ENCODE measurements at regions not wholly inside any gene's neighbourhood (a gene's known extent, or its start where the extent isn't known, plus 50 kb on each side); places are given as distances from the start of the nearest gene placed in this dataset.
A peak's percentile ranks its signal among the peaks of the same experiment; 100 is the strongest.

DNA sequence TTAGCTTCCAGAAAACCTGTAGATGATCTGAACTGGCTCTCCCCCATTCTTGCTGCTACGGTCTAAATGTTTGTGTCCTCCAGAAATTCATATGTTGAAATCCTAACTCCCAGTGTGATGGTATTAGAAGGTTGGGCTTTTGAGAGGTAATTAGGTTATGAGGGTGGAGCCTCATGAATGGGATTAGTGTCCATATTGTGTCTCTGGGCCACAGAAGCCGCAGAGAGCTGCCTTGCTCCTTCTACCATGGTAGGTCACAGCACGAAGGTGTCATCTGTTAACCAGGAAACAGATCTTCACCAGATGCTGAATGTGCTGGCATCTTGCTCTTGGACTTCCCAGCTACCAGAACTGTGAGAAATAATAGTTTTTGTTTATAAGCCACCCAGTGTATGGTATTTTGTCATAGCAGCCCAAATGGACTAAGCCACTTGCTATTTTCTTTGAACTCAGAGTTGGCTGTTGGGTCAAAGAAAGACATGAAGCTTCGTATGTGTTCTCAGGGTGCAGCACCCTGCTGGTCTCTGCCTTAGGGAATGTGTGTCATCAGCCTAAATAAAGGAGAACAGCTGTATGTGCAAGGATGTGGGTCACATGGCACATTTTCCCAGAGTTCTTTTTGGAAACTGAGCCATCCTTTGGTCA lies 317.5 kb upstream of the SLCO3A1 start (continued):
- no peak for TF ChIP-seq BRF1 (IDR thresholded peaks at IDR 0.05; ENCODE audit: borderline replicate concordance, extremely low read depth, insufficient read length)
- no peak for TF ChIP-seq CHCHD3 (CRISPR knock-in tag; IDR thresholded peaks at IDR 0.05)
- TF ChIP-seq HNRNPH1 (optimal IDR thresholded peaks at IDR 0.05; ENCODE audit: low read depth, low read length), result no peak
- no peak for TF ChIP-seq CSDE1 (IDR thresholded peaks at IDR 0.05)
- TF ChIP-seq ZNF785 (CRISPR knock-in tag; IDR thresholded peaks at IDR 0.05), result no peak
- TF ChIP-seq RBBP5 (IDR thresholded peaks at IDR 0.05; ENCODE audit: borderline replicate concordance, insufficient read depth, low read length, poor library complexity, severe bottlenecking), result no peak
- no peak for TF ChIP-seq PTBP1 (IDR thresholded peaks at IDR 0.05; ENCODE audit: low read depth, low read length)
- TF ChIP-seq STAG1 (CRISPR knock-in tag; IDR thresholded peaks at IDR 0.05; ENCODE audit: borderline replicate concordance), result no peak
- no peak for TF ChIP-seq EP300 (IDR thresholded peaks at IDR 0.05; ENCODE audit: low read length)
- no peak for TF ChIP-seq ZNF12 (CRISPR knock-in tag; IDR thresholded peaks at IDR 0.05)
- no peak for TF ChIP-seq HEY1 (CRISPR knock-in tag; IDR thresholded peaks at IDR 0.05; ENCODE audit: borderline replicate concordance)
- TF ChIP-seq DNMT1 (IDR thresholded peaks at IDR 0.05), result no peak
- TF ChIP-seq ADNP (tag; IDR thresholded peaks at IDR 0.05), result no peak

DNA sequence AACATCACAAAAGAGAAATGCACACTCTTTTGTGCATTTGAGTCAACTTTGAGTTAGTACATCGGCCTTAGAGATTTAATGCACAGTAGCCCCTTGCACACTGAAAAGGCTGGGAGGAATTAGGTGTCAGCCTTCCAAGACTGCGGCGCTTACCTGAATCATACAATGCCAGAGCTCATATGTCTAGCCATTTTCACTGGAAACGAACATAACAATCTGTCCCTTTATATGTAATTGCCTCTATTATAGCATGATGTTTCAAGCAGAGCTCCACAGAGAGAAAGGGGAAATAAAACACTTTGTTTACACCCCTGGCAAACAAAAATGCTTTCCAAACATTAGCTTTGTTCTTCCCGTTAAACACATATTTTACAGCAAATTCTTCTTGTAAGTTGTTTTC lies 315.7 kb upstream of the SLCO3A1 start:
- H3K4me1 ChIP-seq (replicated peaks in 1 of 2; ENCODE audit: control insufficient read depth in 2 of 2, insufficient read depth in 2 of 2, low read length in 2 of 2), result peaks cover 0 to 14% of the 10 kb centered on the region in 2 experiments; a peak in 3 of 5 replicates
- no peaks in the 10 kb centered on the region for H3K9me3 ChIP-seq (replicated peaks; ENCODE audit: control insufficient read depth, insufficient read depth, low read depth, low read length)
- no TSS peak for BruUV-seq (replicated peaks)
- no peak overlapping the region for H3K27ac ChIP-seq (ENCODE audit: extremely low read depth, low read depth, low read length)
- POLR2A ChIA-PET, result interaction anchor here (1.3 to 2.4 kb wide), 2 partner anchors 11 kb away, joined by 5 to 7 read pairs; no protein-coding TSS in a partner anchor
- no peak for ATAC-seq
- no peak overlapping the region for H3K9ac ChIP-seq (ENCODE audit: insufficient read depth in 1 of 2, low read depth in 2 of 2, low read length in 2 of 2)
- no peak overlapping the region for H3K4me3 ChIP-seq
- no peak overlapping the region for H3K4me2 ChIP-seq (ENCODE audit: insufficient read depth, low read length)
- CTCF ChIA-PET (ENCODE audit: low intra/inter-chr PET ratio), result no interaction called here
- no peak for DNase-seq (ENCODE audit: extremely low read depth in 1 of 4, low spot score in 3 of 4)
- 76% methylated on average over 5 of the region's 5 CpGs for WGBS (ENCODE audit: insufficient coverage, low coverage, missing lambda C conversion rate)
- H2AFZ ChIP-seq (ENCODE audit: low read depth, low read length), result peak overlapping the region; percentile 10; the same call in 1 of the 2 replicates
- no peaks in the 10 kb centered on the region for H3K36me3 ChIP-seq (ENCODE audit: control insufficient read depth, insufficient read depth, low read length)
- FAIRE-seq, result no peak
- no peaks in the 10 kb centered on the region for H3K79me2 ChIP-seq (ENCODE audit: control insufficient read depth, insufficient read depth, low read length)
- intact Hi-C loops (cut with micrococcal nuclease), result no loop called here
- H3K27me3 ChIP-seq (ENCODE audit: control insufficient read depth in 2 of 2, insufficient read depth in 2 of 2, low read length in 2 of 2), result no peaks in the 10 kb centered on the region; a peak in 1 of 5 replicates
- H3K9me1 ChIP-seq (ENCODE audit: control insufficient read depth, insufficient read depth, low read length), result no peaks in the 10 kb centered on the region
- in situ Hi-C loops (cut with MboI), result no loop called here
- no peaks in the 10 kb centered on the region for H4K20me1 ChIP-seq (replicated peaks; ENCODE audit: control insufficient read depth, insufficient read depth, low read length)
- TF ChIP-seq CREB1 (IDR thresholded peaks at IDR 0.05) (no peak), CREB1 (CRISPR knock-in tag; IDR thresholded peaks at IDR 0.05) (no peak), MYBL2 (IDR thresholded peaks at IDR 0.05; ENCODE audit: low read depth) (no peak), MYBL2 (CRISPR knock-in tag; IDR thresholded peaks at IDR 0.05; ENCODE audit: borderline replicate concordance) (no peak), THRA (IDR thresholded peaks at IDR 0.05) (no peak), DACH1 (IDR thresholded peaks at IDR 0.05; ENCODE audit: partially characterized antibody) (no peak), CBX2 (IDR thresholded peaks at IDR 0.05; ENCODE audit: insufficient read depth, low read length, poor library complexity, severe bottlenecking) (no peak), TCF3 (CRISPR knock-in tag; IDR thresholded peaks at IDR 0.05) (no peak), TOE1 (IDR thresholded peaks at IDR 0.05; ENCODE audit: borderline replicate concordance) (no peak), TOE1 (CRISPR knock-in tag; IDR thresholded peaks at IDR 0.05; ENCODE audit: borderline replicate concordance, low read depth) (no peak), ZNF184 (CRISPR knock-in tag; IDR thresholded peaks at IDR 0.05) (no peak), TCF7L2 (IDR thresholded peaks at IDR 0.05; ENCODE audit: low read depth, low read length) (no peak)
